Liver (tissue), 8 donors: ENCODE measurements at regions not wholly inside any gene's neighbourhood (a gene's known extent, or its start where the extent isn't known, plus 50 kb on each side); places are given as distances from the start of the nearest gene placed in this dataset.

Source experiments
- DNase-seq: peaks from one replicate; pipeline ENCODE4 v3.0.0-alpha.2; 2017; ENCODE audit warnings: low spot score
- H3K27ac ChIP-seq, 2 donors: one replicate each; pipeline ENCODE4 v1.7.0; 2013; ENCODE audit warnings: inconsistent platforms in 2 of 2, low read length in 2 of 2, control low read depth in 1 of 2, low read depth in 1 of 2, mild to moderate bottlenecking in 1 of 2
- H3K27me3 ChIP-seq, 4 donors: one replicate each; pipeline versions ENCODE4 v1.6.1 to v1.7.0; 2013; ENCODE audit warnings: low read length in 3 of 4, inconsistent platforms in 1 of 4, mild to moderate bottlenecking in 1 of 4, moderate library complexity in 1 of 4; ENCODE audit not compliant: control insufficient read depth in 4 of 4, insufficient read depth in 4 of 4
- H3K36me3 ChIP-seq, 4 donors: one replicate each; pipeline versions ENCODE4 v1.6.1 to v1.7.0; 2013; ENCODE audit warnings: low read length in 3 of 4, mild to moderate bottlenecking in 3 of 4, low read depth in 1 of 4, moderate library complexity in 1 of 4; ENCODE audit not compliant: control insufficient read depth in 4 of 4, insufficient read depth in 3 of 4
- H3K4me1 ChIP-seq, 4 donors: one replicate each; pipeline versions ENCODE4 v1.6.1 to v1.7.0; 2013; ENCODE audit warnings: low read length in 3 of 4, mild to moderate bottlenecking in 3 of 4, moderate library complexity in 1 of 4; ENCODE audit not compliant: control insufficient read depth in 4 of 4, insufficient read depth in 4 of 4
- H3K4me3 ChIP-seq, 3 donors: one replicate each; pipeline versions ENCODE4 v1.6.1 to v1.7.0; 2013; ENCODE audit warnings: low read length in 3 of 3, control low read depth in 1 of 3, low read depth in 1 of 3, mild to moderate bottlenecking in 1 of 3
- H3K9ac ChIP-seq, 2 donors: one replicate each; pipeline ENCODE4 v1.7.0; 2013; ENCODE audit warnings: low read length in 2 of 2, mild to moderate bottlenecking in 2 of 2, moderate library complexity in 2 of 2, control low read depth in 1 of 2, low read depth in 1 of 2
- H3K9me3 ChIP-seq, 4 donors: one replicate each; pipeline versions ENCODE4 v1.6.1 to v1.7.0; 2013; ENCODE audit warnings: low read length in 3 of 4; ENCODE audit not compliant: control insufficient read depth in 4 of 4
- EGR1 ChIP-seq, 2 donors: IDR thresholded peaks; 2 replicates each; pipeline ENCODE4 v1.6.1; 2016 to 2018; ENCODE audit warnings: antibody characterized with exemption in 2 of 2, low read depth in 2 of 2
- FOXA1 ChIP-seq: IDR thresholded peaks from 2 replicates; pipeline ENCODE4 v1.6.1; 2016; ENCODE audit warnings: antibody characterized with exemption
- FOXA2 ChIP-seq: IDR thresholded peaks from 2 replicates; pipeline ENCODE4 v1.6.1; 2016; ENCODE audit warnings: antibody characterized with exemption
- GABPA ChIP-seq, 2 donors: IDR thresholded peaks in 1 of 2; conservative IDR thresholded peaks in 1 of 2; 2 replicates each; pipeline ENCODE4 v1.6.1; 2016; ENCODE audit warnings: antibody characterized with exemption in 2 of 2, mild to moderate bottlenecking in 1 of 2, moderate library complexity in 1 of 2
- HNF4A ChIP-seq, 2 donors: conservative IDR thresholded peaks; 2 replicates each; pipeline ENCODE4 v1.6.1; 2016; ENCODE audit warnings: antibody characterized with exemption in 2 of 2, mild to moderate bottlenecking in 2 of 2
- HNF4G ChIP-seq: IDR thresholded peaks from 2 replicates; pipeline ENCODE4 v1.6.1; 2016; ENCODE audit warnings: antibody characterized with exemption
- JUND ChIP-seq, 2 donors: IDR thresholded peaks; 2 replicates each; pipeline ENCODE4 v1.6.1; 2016; ENCODE audit warnings: antibody characterized with exemption in 2 of 2
- MAX ChIP-seq: IDR thresholded peaks from 2 replicates; pipeline ENCODE4 v1.6.1; 2016; ENCODE audit warnings: antibody characterized with exemption
- NR2F2 ChIP-seq: IDR thresholded peaks from 2 replicates; pipeline ENCODE4 v1.6.1; 2016; ENCODE audit warnings: antibody characterized with exemption
- RAD21 ChIP-seq, 2 donors: IDR thresholded peaks; 2 replicates each; pipeline ENCODE4 v1.6.1; 2016; ENCODE audit warnings: antibody characterized with exemption in 2 of 2, mild to moderate bottlenecking in 2 of 2
- REST ChIP-seq: IDR thresholded peaks from 2 replicates; pipeline ENCODE4 v1.6.1; 2016; ENCODE audit warnings: antibody characterized with exemption, mild to moderate bottlenecking
- RXRA ChIP-seq, 2 donors: IDR thresholded peaks; 2 replicates each; pipeline ENCODE4 v1.6.1; 2017 to 2018; ENCODE audit warnings: antibody characterized with exemption in 2 of 2, mild to moderate bottlenecking in 1 of 2
- SP1 ChIP-seq: IDR thresholded peaks from 2 replicates; pipeline ENCODE4 v1.6.1; 2018; ENCODE audit warnings: antibody characterized with exemption, mild to moderate bottlenecking
- TAF1 ChIP-seq: conservative IDR thresholded peaks from 2 replicates; pipeline ENCODE4 v1.6.1; 2016; ENCODE audit warnings: antibody characterized with exemption, mild to moderate bottlenecking
- YY1 ChIP-seq: IDR thresholded peaks from 2 replicates; pipeline ENCODE4 v1.6.1; 2016; ENCODE audit warnings: antibody characterized with exemption, mild to moderate bottlenecking
- WGBS: extraction: QIAGEN DNeasy Blood & Tissue Kit; methylation state at CpG from one replicate; pipeline ENCODE4 v1.1.7; 2013; 5-methylcytosine and 5-hydroxymethylcytosine counted together
- TF ChIP-seq, protein P1 (sequence below): IDR thresholded peaks from 2 replicates; pipeline ENCODE4 v1.6.1; 2016; ENCODE audit warnings: antibody characterized with exemption
- TF ChIP-seq, protein P2 (sequence below): IDR thresholded peaks from 2 replicates; pipeline ENCODE4 v1.6.1; 2016; ENCODE audit warnings: antibody characterized with exemption
- TF ChIP-seq, protein P3 (sequence below): fragments of 150-350 bp; IDR thresholded peaks from 2 replicates; pipeline ENCODE4 v1.5.1; 2017; ENCODE audit warnings: improper control_type of control experiment, low read depth, low read length; ENCODE audit not compliant: missing input control
- donor health status: healthy.
- donor health status: healthy.
- donor health status: healthy.
- donor health status: healthy.
- donor health status: healthy.

GRCh38 chr7:84372712-84373111 is 178.1 kb upstream of the SEMA3A start:
- Histone ChIP-seq H3K4me3 (no peak overlapping the region), H3K9ac (no peak overlapping the region), H3K9me3 (no peaks in the 10 kb centered on the region), H3K27ac (no peak overlapping the region), H3K27me3 (no peaks in the 10 kb centered on the region), H3K36me3 (no peaks in the 10 kb centered on the region), H3K4me1 (no peaks in the 10 kb centered on the region)
- WGBS = 87% methylated on average over 4 of the region's 4 CpGs
- DNase-seq = no peak
- TF ChIP-seq SP1 = no peak
- TF ChIP-seq MAX = no peak
- TF ChIP-seq YY1 = no peak
- no peak for TF ChIP-seq GABPA (IDR thresholded peaks at IDR 0.05 in 1 of 2, conservative IDR thresholded peaks at IDR 0.05 in 1 of 2)
- TF ChIP-seq, protein P1, sequence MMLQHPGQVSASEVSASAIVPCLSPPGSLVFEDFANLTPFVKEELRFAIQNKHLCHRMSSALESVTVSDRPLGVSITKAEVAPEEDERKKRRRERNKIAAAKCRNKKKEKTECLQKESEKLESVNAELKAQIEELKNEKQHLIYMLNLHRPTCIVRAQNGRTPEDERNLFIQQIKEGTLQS = no peak
- TF ChIP-seq JUND (IDR thresholded peaks at IDR 0.05) = no peak
- TF ChIP-seq, protein P2, sequence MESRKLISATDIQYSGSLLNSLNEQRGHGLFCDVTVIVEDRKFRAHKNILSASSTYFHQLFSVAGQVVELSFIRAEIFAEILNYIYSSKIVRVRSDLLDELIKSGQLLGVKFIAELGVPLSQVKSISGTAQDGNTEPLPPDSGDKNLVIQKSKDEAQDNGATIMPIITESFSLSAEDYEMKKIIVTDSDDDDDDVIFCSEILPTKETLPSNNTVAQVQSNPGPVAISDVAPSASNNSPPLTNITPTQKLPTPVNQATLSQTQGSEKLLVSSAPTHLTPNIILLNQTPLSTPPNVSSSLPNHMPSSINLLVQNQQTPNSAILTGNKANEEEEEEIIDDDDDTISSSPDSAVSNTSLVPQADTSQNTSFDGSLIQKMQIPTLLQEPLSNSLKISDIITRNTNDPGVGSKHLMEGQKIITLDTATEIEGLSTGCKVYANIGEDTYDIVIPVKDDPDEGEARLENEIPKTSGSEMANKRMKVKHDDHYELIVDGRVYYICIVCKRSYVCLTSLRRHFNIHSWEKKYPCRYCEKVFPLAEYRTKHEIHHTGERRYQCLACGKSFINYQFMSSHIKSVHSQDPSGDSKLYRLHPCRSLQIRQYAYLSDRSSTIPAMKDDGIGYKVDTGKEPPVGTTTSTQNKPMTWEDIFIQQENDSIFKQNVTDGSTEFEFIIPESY = no peak
- TF ChIP-seq NR2F2 = no peak
- TF ChIP-seq HNF4A (conservative IDR thresholded peaks at IDR 0.05) = no peak
- no peak for TF ChIP-seq FOXA1
- TF ChIP-seq, protein P3, sequence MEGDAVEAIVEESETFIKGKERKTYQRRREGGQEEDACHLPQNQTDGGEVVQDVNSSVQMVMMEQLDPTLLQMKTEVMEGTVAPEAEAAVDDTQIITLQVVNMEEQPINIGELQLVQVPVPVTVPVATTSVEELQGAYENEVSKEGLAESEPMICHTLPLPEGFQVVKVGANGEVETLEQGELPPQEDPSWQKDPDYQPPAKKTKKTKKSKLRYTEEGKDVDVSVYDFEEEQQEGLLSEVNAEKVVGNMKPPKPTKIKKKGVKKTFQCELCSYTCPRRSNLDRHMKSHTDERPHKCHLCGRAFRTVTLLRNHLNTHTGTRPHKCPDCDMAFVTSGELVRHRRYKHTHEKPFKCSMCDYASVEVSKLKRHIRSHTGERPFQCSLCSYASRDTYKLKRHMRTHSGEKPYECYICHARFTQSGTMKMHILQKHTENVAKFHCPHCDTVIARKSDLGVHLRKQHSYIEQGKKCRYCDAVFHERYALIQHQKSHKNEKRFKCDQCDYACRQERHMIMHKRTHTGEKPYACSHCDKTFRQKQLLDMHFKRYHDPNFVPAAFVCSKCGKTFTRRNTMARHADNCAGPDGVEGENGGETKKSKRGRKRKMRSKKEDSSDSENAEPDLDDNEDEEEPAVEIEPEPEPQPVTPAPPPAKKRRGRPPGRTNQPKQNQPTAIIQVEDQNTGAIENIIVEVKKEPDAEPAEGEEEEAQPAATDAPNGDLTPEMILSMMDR = no peak
- no peak for TF ChIP-seq HNF4G
- TF ChIP-seq FOXA2 = no peak
- no peak for TF ChIP-seq EGR1 (IDR thresholded peaks at IDR 0.05; ENCODE audit: low read depth in 2 of 2)
- no peak for TF ChIP-seq RXRA (IDR thresholded peaks at IDR 0.05)
- TF ChIP-seq RAD21 (IDR thresholded peaks at IDR 0.05) = no peak
- TF ChIP-seq TAF1 = no peak
- TF ChIP-seq REST = no peak
